Mucosa of rectum (tissue), 2 donors: ENCODE measurements at regions not wholly inside any gene's neighbourhood (a gene's known extent, or its start where the extent isn't known, plus 50 kb on each side); places are given as distances from the start of the nearest gene placed in this dataset.

Experiments
- H3K27ac ChIP-seq, 2 donors: one replicate each; pipeline ENCODE4 v1.7.0; 2013; ENCODE audit warnings: inconsistent platforms in 2 of 2, low read depth in 2 of 2, low read length in 2 of 2
- H3K27me3 ChIP-seq, 2 donors: one replicate each; pipeline ENCODE4 v1.7.0; 2013; ENCODE audit warnings: low read length in 2 of 2; ENCODE audit not compliant: control insufficient read depth in 2 of 2, insufficient read depth in 2 of 2
- H3K36me3 ChIP-seq, 2 donors: one replicate each; pipeline ENCODE4 v1.7.0; 2013; ENCODE audit warnings: low read length in 2 of 2; ENCODE audit not compliant: control insufficient read depth in 2 of 2, insufficient read depth in 2 of 2
- H3K4me1 ChIP-seq, 2 donors: one replicate each; pipeline ENCODE4 v1.7.0; 2013; ENCODE audit warnings: low read length in 2 of 2, mild to moderate bottlenecking in 1 of 2; ENCODE audit not compliant: control insufficient read depth in 2 of 2, insufficient read depth in 2 of 2
- H3K4me3 ChIP-seq, 2 donors: one replicate each; pipeline ENCODE4 v1.7.0; 2013; ENCODE audit warnings: low read length in 2 of 2
- H3K9ac ChIP-seq, 2 donors: one replicate each; pipeline ENCODE4 v1.7.0; 2013; ENCODE audit warnings: low read length in 2 of 2, low read depth in 1 of 2, mild to moderate bottlenecking in 1 of 2
- H3K9me3 ChIP-seq, 2 donors: one replicate each; pipeline ENCODE4 v1.7.0; 2013; ENCODE audit warnings: low read length in 2 of 2; ENCODE audit not compliant: control insufficient read depth in 2 of 2
- donor health status: healthy.
- donor health status: Normal muscosa, but diverticular disease.

DNA sequence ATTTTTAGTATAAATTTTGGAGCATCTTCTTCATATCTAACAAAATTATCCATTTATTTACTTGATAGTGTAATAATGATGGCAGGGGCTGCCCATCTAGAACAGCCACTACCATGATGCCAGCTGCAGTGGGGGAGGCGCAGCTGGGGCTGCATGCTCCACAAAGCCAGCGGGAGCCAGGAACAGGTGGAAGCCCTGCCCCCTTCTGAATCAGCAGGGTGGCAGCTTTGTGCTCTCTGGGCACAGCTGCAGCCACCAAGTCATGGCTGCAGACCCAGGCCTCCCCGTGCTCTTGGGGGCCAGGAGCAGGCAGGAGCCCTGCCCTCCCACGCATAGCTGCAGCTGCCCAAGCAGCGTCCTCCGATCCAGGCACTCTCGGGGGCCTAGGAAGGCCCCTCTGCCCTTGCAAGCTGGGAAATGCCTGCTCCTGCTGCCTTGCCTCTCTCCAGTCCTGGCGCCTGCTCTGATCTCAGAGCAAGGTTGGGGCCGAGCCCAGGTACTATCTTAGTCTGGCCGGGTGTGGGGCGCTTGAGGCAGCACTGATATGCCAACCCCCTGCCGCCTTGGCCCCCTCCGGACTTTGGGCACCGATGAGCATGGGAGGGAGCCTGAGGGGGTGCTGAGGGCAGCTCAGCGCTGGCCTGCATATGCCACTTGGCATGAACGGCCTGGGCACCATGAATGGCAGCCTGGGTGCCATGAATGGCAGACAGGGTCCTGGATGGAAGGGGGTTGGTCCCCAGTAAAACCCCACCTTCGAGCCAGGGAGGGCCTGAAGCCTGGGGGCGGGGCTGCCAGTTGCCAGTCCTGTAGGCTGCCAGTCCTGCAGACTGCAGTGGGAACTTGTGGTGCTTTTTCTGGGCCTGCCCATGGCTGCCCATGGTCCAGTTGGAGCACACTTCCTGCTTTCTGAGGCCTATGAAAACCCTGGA lies 1110.8 kb upstream of the POT1 start:
- no peak overlapping the region for H3K27ac ChIP-seq
- H3K9me3 ChIP-seq, result no peaks in the 10 kb centered on the region

DNA sequence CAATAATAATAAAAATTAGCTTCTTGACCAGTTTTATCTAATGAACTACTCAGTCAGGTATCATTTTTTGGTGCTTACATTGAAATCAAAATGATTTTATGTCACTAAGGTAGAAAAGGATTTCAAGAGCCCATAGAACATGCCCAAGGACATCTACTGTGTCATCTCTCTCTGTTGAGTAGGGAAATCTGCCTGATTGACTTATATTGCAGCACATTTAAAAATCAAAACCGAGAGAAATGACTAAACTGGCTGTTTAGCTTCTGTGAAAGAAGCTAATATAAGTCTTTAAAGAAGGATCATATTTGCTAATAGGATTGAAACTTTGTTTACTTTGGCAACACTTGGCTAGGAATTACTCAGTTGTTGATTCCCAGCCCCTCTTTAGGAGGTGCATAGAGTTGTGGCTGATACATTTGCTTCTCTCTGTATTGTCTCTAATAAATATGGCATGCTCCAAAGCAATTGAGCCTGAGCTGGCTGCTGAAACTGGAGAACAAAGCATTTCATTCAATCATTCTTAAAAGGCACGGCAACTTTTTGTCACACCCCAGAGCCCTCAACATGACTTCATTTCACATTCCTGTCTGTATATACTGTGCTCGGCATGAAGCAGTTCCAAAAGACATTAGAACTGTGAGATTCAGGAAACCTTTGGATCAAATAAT lies 1096.9 kb upstream of the POT1 start:
- Histone ChIP-seq H3K9ac (no peak overlapping the region), H3K4me1 (no peaks in the 10 kb centered on the region), H3K9me3 (no peaks in the 10 kb centered on the region), H3K27ac (no peak overlapping the region), H3K27me3 (no peaks in the 10 kb centered on the region), H3K36me3 (no peaks in the 10 kb centered on the region), H3K4me3 (no peak overlapping the region)

More for the DNA sequence above, 1110.8 kb upstream of the POT1 start:
- Histone ChIP-seq H3K4me3 (no peak overlapping the region), H3K27me3 (no peaks in the 10 kb centered on the region), H3K4me1 (no peaks in the 10 kb centered on the region), H3K9ac (no peak overlapping the region), H3K36me3 (no peaks in the 10 kb centered on the region)

DNA sequence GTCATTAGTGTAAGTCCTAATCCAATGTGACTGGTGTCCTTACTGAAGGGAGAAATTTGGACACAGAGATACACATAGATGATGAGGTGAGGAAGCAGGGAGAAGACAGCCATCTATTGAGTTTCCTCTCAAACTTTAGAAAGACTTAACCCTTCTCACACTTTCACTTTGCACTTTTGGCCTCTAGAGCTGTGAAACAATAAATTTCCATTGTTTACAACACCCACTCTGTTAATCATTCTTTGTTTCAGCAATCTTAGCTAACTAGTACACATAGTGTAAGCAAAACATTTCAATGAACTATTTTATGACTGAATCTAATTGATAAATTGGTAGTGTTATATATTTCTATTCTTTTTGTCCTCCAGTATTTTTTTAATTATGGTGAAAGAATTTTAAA lies 1092.8 kb upstream of the POT1 start:
- H3K27me3 ChIP-seq, result no peaks in the 10 kb centered on the region
- no peaks in the 10 kb centered on the region for H3K9me3 ChIP-seq
- no peak overlapping the region for H3K9ac ChIP-seq
- H3K36me3 ChIP-seq, result no peaks in the 10 kb centered on the region
- H3K4me3 ChIP-seq, result no peak overlapping the region
- H3K4me1 ChIP-seq, result no peaks in the 10 kb centered on the region
- H3K27ac ChIP-seq, result no peak overlapping the region

DNA sequence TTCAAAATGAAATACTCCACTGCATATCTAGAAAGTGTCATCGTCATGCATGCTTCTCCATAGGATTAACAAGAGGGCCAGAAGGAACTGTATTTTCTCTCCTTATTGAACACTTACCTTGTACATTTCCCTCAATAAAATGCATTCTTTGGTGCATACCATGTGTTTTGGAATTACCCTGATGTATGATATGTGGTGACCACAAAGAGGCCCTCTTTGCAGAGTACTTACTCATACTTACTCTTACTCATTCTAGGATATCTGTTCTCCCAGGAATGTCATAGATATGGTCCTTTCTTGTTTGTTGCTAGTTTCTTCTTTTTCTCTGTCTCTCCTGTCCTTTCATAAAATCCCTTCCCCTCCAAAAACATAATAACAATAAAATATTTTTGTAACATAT lies 1087.1 kb upstream of the POT1 start:
- Histone ChIP-seq H3K4me3 (no peak overlapping the region), H3K9me3 (no peaks in the 10 kb centered on the region), H3K27ac (no peak overlapping the region), H3K9ac (no peak overlapping the region), H3K27me3 (no peaks in the 10 kb centered on the region), H3K4me1 (no peaks in the 10 kb centered on the region), H3K36me3 (no peaks in the 10 kb centered on the region)

DNA sequence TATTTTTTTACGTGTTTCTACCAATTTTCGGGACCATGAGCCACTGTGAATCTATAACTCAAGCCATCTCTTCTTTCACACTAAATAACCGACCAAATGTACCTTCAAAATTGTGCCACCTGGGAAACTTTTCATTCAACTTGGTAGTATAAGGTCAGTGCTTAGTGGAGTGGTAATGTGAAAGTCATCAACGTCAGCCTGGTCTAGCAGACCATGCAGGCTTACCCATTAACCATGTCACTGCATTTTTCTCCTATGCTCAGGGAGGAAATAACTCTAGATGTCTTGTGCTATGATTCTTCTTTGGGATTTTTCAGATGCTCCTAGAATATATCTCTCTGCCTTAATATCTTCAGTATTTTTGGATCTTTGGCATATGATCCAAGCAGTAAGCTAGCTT lies 1075.4 kb upstream of the POT1 start:
- H3K9ac ChIP-seq, result no peak overlapping the region
- H3K27ac ChIP-seq, result no peak overlapping the region
- H3K36me3 ChIP-seq, result no peaks in the 10 kb centered on the region
- no peak overlapping the region for H3K4me3 ChIP-seq
- H3K9me3 ChIP-seq, result no peaks in the 10 kb centered on the region
- H3K4me1 ChIP-seq, result no peaks in the 10 kb centered on the region
- no peaks in the 10 kb centered on the region for H3K27me3 ChIP-seq

DNA sequence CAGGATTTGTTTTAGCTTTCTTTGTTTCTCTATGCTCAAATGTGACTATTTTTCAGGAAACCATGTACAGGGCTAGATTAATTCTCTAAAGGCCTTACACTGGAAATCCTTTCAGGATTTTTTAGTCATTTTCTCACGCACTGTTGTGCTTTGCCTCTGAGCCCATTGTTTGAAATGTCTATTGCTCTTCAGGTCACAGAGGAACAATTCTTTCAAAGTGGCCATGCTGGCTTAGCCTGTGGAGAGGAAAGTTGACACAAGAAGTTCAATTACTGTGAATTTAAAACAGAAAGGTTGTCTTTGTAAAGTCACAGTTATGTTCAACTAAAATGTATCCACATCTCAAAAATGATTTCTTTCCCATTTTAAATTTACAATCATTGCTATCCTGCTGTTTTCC lies 1071.7 kb upstream of the POT1 start:
- H3K36me3 ChIP-seq, result no peaks in the 10 kb centered on the region
- no peaks in the 10 kb centered on the region for H3K4me1 ChIP-seq
- H3K27me3 ChIP-seq, result no peaks in the 10 kb centered on the region
- no peaks in the 10 kb centered on the region for H3K9me3 ChIP-seq
- H3K4me3 ChIP-seq, result no peak overlapping the region
- H3K9ac ChIP-seq, result no peak overlapping the region
- no peak overlapping the region for H3K27ac ChIP-seq

DNA sequence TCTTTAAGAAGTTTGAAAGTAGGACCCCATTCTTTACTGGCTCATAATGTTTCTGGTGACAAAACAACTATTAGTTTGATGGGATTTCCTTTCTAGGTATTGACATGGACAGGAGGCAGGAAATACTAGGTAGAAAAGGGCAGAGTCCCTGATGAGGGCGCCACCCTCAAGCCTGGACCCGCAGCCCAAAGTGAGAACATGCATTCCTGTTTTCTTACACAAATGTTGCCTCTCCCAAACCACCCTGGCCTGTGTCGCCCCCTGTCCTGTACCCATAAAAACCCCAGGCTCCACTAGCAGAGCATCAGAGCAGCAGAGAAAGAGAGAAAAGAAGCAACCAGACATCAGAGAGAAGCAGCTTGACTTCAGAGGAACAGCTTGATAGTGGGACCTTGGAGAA lies 1055.2 kb upstream of the POT1 start:
- Histone ChIP-seq H3K9ac (no peak overlapping the region), H3K27me3 (no peaks in the 10 kb centered on the region), H3K4me3 (no peak overlapping the region), H3K9me3 (peaks cover 0 to 2% of the 10 kb centered on the region in 2 donors), H3K4me1 (no peaks in the 10 kb centered on the region), H3K27ac (no peak overlapping the region), H3K36me3 (no peaks in the 10 kb centered on the region)

DNA sequence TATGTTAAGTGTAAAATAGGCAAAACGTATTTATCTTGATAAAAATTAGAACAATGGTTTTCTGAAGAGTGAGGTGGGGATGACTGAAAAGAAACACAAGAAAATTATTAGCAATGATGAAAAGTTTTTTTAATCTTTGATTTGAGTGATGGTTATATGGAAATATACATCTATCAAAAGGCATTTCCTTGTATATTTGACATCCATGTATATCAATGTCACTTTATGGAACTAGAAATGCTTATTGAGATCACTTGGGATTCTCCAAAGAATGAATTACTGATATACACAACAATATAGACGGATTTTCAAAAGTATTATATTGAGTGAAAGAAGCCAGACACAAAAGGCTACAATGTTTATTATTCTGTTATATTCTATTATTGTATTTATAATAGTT lies 1042.0 kb upstream of the POT1 start:
- Histone ChIP-seq H3K4me3 (no peak overlapping the region), H3K9ac (no peak overlapping the region), H3K27me3 (no peaks in the 10 kb centered on the region), H3K27ac (no peak overlapping the region), H3K9me3 (no peaks in the 10 kb centered on the region), H3K36me3 (no peaks in the 10 kb centered on the region), H3K4me1 (no peaks in the 10 kb centered on the region)

DNA sequence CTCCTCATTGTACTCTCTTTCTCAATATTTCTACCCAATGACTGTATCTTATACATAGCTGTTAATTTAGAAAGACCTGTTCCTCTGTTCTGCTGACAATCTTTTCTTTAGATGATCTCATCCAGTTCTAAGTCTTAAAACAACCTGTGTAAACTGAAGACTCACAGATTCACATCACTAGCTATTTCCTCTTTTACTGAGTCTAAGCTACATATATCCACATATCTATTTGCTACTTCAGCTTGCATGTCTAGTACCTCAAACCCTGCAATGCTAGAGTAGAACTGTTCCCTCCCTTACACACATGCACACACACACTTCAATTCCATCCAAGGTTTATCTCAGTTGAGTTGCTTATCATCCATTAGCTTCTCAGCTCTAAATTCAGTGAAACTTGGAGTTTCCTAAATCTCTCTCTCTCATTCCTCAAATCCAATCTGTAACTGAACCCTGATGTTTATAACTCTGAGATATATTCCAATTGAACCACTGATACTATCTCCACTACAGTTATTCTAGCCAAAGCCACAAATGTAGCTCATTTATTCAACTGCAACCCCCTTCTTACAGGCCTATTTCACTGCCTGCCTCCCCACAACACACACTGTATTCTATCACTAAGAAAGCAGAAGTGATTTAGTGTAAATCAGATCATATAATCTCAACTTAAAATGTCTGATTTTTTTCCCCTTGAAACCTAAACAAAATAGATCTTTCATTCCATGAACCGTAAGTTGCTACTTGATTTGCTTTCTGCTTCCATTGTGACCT lies 1036.8 kb upstream of the POT1 start:
- H3K9ac ChIP-seq, result no peak overlapping the region
- no peaks in the 10 kb centered on the region for H3K9me3 ChIP-seq
- H3K36me3 ChIP-seq, result no peaks in the 10 kb centered on the region
- no peaks in the 10 kb centered on the region for H3K4me1 ChIP-seq
- H3K4me3 ChIP-seq, result no peak overlapping the region
- H3K27ac ChIP-seq, result no peak overlapping the region
- H3K27me3 ChIP-seq, result no peaks in the 10 kb centered on the region

DNA sequence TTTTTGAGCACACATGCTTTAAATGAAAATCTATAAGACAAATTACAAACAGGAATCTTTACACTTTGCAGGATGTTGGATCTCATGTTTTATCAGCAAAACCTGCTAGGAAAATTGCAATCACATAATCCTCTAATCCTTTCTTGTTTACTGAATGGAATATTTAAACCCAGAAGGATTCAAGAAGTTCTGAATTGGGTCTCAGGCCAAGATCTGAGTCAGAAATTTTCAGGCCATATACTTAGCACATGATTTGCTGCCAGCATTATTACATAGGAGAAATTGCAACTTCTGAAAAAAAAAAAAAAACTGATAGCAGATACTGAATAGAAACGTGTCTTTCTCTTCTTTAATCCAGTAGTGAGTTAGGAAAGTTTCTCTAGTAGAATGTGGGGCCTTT lies 1005.3 kb upstream of the POT1 start:
- Histone ChIP-seq H3K4me1 (no peaks in the 10 kb centered on the region), H3K9me3 (no peaks in the 10 kb centered on the region), H3K27ac (no peak overlapping the region), H3K36me3 (no peaks in the 10 kb centered on the region), H3K27me3 (no peaks in the 10 kb centered on the region), H3K9ac (no peak overlapping the region), H3K4me3 (no peak overlapping the region)
